GM21825 (cell line): ENCODE measurements at regions not wholly inside any gene's neighbourhood (a gene's known extent, or its start where the extent isn't known, plus 50 kb on each side); places are given as distances from the start of the nearest gene placed in this dataset.
"Not testable (repeated sequence)": the region's sequence is repeated elsewhere in the genome, so short reads cannot be mapped to it uniquely, and the experiment has no call there.

Experiments
- ATAC-seq: cut with Tn5 transposase; IDR thresholded peaks from one replicate; pipeline ENCODE4 v1.9.1; 2021; ENCODE audit warnings: mild to moderate bottlenecking, moderate library complexity; ENCODE audit not compliant: unreplicated experiment

- not testable (repeated sequence) for ATAC-seq
Measured at GRCh38 chr6:57860481-57861315, 543.3 kb downstream of the PRIM2 start.

- ATAC-seq: not testable (repeated sequence)
Measured at GRCh38 chr6:57870083-57870482, 552.7 kb downstream of the PRIM2 start.

- ATAC-seq: not testable (repeated sequence)
Measured at GRCh38 chr6:57873424-57873823, 556.0 kb downstream of the PRIM2 start.

- ATAC-seq: not testable (repeated sequence)
Measured at GRCh38 chr6:57876659-57877058, 559.2 kb downstream of the PRIM2 start.

- ATAC-seq: not testable (repeated sequence)
Measured at GRCh38 chr6:57877729-57878128, 560.3 kb downstream of the PRIM2 start.

- not testable (repeated sequence) for ATAC-seq
Measured at GRCh38 chr6:57878792-57879191, 561.4 kb downstream of the PRIM2 start.

GRCh38 chr6:57898850-57899249 lies 581.4 kb downstream of the PRIM2 start:
- peak; percentile 59 for ATAC-seq

GRCh38 chr6:57900687-57901399 lies 583.4 kb downstream of the PRIM2 start:
- ATAC-seq: not testable (repeated sequence)

- not testable (repeated sequence) for ATAC-seq
Measured at GRCh38 chr6:57901445-57901844, 584.0 kb downstream of the PRIM2 start.

- not testable (repeated sequence) for ATAC-seq
Measured at GRCh38 chr6:57904356-57904755, 586.9 kb downstream of the PRIM2 start.

GRCh38 chr6:57915300-57915699 lies 597.9 kb downstream of the PRIM2 start:
- not testable (repeated sequence) for ATAC-seq

GRCh38 chr6:57942966-57943365 lies 625.5 kb downstream of the PRIM2 start:
- ATAC-seq: not testable (repeated sequence)

- ATAC-seq: not testable (repeated sequence)
Measured at GRCh38 chr6:57946084-57946768, 628.8 kb downstream of the PRIM2 start.

- not testable (repeated sequence) for ATAC-seq
Measured at GRCh38 chr6:57946769-57947091, 629.3 kb downstream of the PRIM2 start.

- not testable (repeated sequence) for ATAC-seq
Measured at GRCh38 chr6:57948481-57948880, 631.1 kb downstream of the PRIM2 start.

GRCh38 chr6:57950430-57950829 lies 633.0 kb downstream of the PRIM2 start:
- ATAC-seq: not testable (repeated sequence)

- not testable (repeated sequence) for ATAC-seq
Measured at GRCh38 chr6:57966757-57967156, 649.3 kb downstream of the PRIM2 start.

GRCh38 chr6:57971956-57972355 lies 654.5 kb downstream of the PRIM2 start:
- not testable (repeated sequence) for ATAC-seq

- no peak for ATAC-seq
Measured at GRCh38 chr6:57974653-57975052, 657.2 kb downstream of the PRIM2 start.

GRCh38 chr6:57975127-57975526 lies 657.7 kb downstream of the PRIM2 start:
- ATAC-seq: not testable (repeated sequence)

GRCh38 chr6:57976371-57976770 lies 658.9 kb downstream of the PRIM2 start:
- ATAC-seq: not testable (repeated sequence)
